ENCODE measurements at regions not wholly inside any gene's neighbourhood (a gene's known extent, or its start where the extent isn't known, plus 50 kb on each side); places are given as distances from the start of the nearest gene placed in this dataset.

DNA sequence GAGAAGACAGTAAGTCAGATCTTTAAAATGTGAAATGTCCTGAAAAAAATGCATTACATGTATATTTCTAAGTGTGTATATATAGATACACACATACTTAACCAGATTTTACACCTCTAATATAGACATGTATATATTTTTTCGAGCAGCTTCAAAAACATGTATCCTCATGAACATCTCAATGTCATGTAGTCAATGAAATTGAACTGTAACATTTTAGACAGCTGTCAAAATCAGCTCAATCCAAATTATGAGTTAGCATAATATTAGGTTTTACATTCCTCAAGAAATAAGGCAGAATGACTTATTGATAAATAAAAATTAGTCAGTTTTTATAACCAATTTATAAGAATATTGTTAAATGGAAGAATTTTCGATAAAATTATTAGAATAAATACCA is 665.7 kb downstream of the BRINP3 start:
- Mint-ChIP-seq H3K9me3 (peaks cover 12 to 38% (median 15%) of the 10 kb centered on the region in 6 donors), H3K27ac (no peak overlapping the region), H3K4me1 (no peaks in the 10 kb centered on the region), H3K4me3 (no peak overlapping the region), H3K36me3 (no peaks in the 10 kb centered on the region), H3K27me3 (ENCODE audit: low read depth in 3 of 3) (no peaks in the 10 kb centered on the region)
- no peak for DNase-seq

DNA sequence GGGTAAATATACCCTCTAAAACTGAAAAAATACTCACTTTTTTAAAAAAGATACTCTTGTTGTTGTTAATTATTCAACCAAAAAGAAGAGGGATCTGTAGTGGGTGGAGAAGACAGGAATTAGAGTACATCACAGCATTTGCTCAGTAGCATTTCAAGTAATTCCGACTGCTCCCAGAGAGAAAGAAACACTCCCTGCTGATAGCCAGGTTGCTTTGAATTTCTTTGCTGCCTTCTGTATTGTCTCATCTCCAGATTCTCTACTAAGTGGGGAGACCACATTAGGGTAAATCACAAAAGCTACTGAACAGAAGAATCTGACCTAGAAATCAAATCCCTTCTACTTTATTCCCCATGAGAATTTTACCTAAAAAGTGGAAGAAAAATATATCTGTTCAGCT is 661.1 kb downstream of the BRINP3 start:
- no peaks in the 10 kb centered on the region for H3K36me3 Mint-ChIP-seq
- H3K27me3 Mint-ChIP-seq (ENCODE audit: low read depth in 3 of 3), result no peaks in the 10 kb centered on the region
- H3K9me3 Mint-ChIP-seq, result peaks cover 6 to 32% (median 14%) of the 10 kb centered on the region in 6 donors
- H3K4me1 Mint-ChIP-seq, result no peaks in the 10 kb centered on the region
- no peak overlapping the region for H3K4me3 Mint-ChIP-seq
- H3K27ac Mint-ChIP-seq, result no peak overlapping the region
- no peak for DNase-seq

DNA sequence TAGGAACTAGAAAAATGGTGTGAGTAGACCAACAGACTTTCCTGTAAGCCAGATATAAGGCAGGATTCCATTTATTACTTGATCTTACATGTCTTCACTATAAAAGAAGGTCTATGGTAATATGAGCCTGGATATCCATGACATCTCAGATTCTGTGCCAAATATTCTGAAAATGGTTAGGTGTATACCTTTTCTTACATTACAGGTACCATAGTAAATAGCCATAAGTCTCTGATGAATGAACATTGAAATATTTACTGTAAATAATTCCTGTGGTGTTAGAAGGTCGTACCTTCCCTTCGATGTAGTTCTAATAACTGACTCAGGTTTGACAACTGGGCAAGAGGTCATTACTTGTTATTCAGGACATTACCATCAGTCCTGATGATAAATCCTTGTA is 657.9 kb downstream of the BRINP3 start:
- H3K9me3 Mint-ChIP-seq, result peaks cover 6 to 29% (median 13%) of the 10 kb centered on the region in 6 donors
- no peaks in the 10 kb centered on the region for H3K4me1 Mint-ChIP-seq

DNA sequence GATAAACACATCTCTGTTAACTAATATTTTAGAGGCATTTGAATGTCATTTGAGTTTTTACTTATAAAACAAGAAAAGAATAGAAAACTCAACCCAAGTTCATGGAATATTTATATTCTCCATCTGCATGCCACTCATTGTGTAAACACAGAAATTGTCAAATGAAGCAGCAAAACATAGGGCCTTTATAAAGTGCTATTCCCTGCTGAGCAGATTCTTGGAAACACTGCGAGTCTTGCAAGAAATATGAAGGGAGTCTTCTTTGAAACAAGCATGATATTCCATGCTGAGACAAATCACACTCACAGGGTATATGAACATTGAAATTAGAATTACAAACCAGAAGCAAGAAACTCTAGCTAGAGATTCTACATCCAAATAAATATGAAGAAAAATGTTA is 655.8 kb downstream of the BRINP3 start:
- H3K4me1 Mint-ChIP-seq, result no peaks in the 10 kb centered on the region
- no peak overlapping the region for H3K27ac Mint-ChIP-seq
- H3K4me3 Mint-ChIP-seq, result no peak overlapping the region

More for the DNA sequence above, 657.9 kb downstream of the BRINP3 start:
- Mint-ChIP-seq H3K27me3 (ENCODE audit: low read depth in 3 of 3) (no peaks in the 10 kb centered on the region), H3K4me3 (no peak overlapping the region), H3K36me3 (no peaks in the 10 kb centered on the region), H3K27ac (no peak overlapping the region)
- no peak for DNase-seq

DNA sequence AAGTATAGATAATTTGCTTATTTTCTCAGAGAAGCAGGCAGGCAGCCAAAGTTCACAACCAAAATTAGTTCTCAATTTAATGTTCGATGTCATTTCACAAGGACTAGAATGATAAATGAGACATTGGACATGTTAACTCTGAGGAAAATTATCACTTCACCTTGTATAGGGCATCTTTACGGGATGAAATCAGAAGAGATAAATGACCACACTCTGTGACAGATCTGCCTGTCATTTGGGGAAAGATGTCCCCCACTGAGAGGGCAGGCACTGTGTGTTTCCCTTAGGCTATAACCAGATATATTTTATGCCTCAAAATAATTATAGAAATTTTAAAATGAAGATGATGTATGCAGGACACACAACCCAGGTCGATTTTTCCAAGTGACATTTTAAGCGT is 642.9 kb downstream of the BRINP3 start:
- Mint-ChIP-seq H3K9me3 (peaks cover 8 to 39% (median 12%) of the 10 kb centered on the region in 6 donors), H3K27me3 (ENCODE audit: low read depth in 3 of 3) (peaks cover 0 to 2% (median 0%) of the 10 kb centered on the region in 3 donors), H3K4me3 (no peak overlapping the region), H3K27ac (no peak overlapping the region), H3K4me1 (no peaks in the 10 kb centered on the region), H3K36me3 (no peaks in the 10 kb centered on the region)
- DNase-seq, result no peak

More for the DNA sequence above, 655.8 kb downstream of the BRINP3 start:
- no peaks in the 10 kb centered on the region for H3K36me3 Mint-ChIP-seq
- H3K27me3 Mint-ChIP-seq (ENCODE audit: low read depth in 3 of 3), result no peaks in the 10 kb centered on the region
- no peak for DNase-seq
- peaks cover 2 to 43% (median 21%) of the 10 kb centered on the region in 6 donors for H3K9me3 Mint-ChIP-seq

DNA sequence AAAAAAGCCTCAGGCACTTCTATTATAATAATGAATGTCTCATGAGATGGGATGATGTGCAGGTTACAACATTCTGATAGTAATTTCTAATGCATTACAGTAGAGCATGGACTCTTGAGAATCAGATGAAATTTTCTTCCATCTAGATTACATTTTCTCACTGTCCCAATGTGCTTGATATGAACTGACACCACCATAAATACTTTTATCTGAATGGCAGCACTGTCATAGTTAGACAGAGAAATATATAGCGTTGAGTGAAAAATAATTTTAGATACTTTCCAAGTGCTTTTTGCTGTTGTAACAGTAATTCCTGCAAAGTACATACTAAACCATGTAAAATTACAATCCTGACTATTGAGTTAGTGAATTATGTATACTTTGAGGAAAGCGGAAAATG is 630.1 kb downstream of the BRINP3 start:
- no peaks in the 10 kb centered on the region for H3K4me1 Mint-ChIP-seq
- no peak overlapping the region for H3K4me3 Mint-ChIP-seq
- no peak for DNase-seq
- H3K9me3 Mint-ChIP-seq, result peaks cover 12 to 47% (median 22%) of the 10 kb centered on the region in 6 donors
- peaks cover 0 to 3% (median 0%) of the 10 kb centered on the region in 3 donors for H3K36me3 Mint-ChIP-seq
- no peak overlapping the region for H3K27ac Mint-ChIP-seq
- H3K27me3 Mint-ChIP-seq (ENCODE audit: low read depth in 3 of 3), result peaks cover 0 to 1% (median 0%) of the 10 kb centered on the region in 3 donors

DNA sequence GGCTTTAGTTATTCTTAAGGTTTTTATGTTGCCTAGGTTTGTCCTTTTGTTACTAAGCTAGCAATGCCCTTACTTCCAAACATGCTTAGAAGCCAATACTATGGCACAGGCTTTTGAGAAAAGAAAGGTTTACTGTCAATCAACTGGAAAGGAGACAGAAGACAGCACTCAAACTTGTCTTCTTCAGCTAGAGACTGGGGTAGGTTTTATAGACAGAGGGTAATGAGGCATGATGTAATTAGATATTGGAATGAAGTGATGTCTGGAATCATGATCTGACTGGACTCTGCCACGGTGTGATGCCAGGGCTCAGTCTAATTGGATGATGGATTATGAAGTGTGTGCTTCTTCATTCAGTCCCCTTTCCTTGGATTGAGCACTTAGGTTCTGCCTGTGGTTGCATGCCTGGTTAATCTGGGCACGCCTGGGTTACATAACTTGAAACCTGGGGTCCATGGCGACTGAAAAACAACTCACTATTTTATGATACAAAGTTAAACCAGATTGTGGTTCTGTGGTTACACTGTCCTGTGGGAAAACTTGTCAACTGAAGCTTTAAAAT is 625.8 kb downstream of the BRINP3 start:
- H3K27me3 Mint-ChIP-seq (ENCODE audit: low read depth in 3 of 3), result peaks cover 0 to under 1% (median 0%) of the 10 kb centered on the region in 3 donors
- no peak overlapping the region for H3K27ac Mint-ChIP-seq
- no peaks in the 10 kb centered on the region for H3K36me3 Mint-ChIP-seq
- peaks cover 15 to 51% (median 24%) of the 10 kb centered on the region in 6 donors for H3K9me3 Mint-ChIP-seq
- H3K4me1 Mint-ChIP-seq, result no peaks in the 10 kb centered on the region
- no peak for DNase-seq
- no peak overlapping the region for H3K4me3 Mint-ChIP-seq

DNA sequence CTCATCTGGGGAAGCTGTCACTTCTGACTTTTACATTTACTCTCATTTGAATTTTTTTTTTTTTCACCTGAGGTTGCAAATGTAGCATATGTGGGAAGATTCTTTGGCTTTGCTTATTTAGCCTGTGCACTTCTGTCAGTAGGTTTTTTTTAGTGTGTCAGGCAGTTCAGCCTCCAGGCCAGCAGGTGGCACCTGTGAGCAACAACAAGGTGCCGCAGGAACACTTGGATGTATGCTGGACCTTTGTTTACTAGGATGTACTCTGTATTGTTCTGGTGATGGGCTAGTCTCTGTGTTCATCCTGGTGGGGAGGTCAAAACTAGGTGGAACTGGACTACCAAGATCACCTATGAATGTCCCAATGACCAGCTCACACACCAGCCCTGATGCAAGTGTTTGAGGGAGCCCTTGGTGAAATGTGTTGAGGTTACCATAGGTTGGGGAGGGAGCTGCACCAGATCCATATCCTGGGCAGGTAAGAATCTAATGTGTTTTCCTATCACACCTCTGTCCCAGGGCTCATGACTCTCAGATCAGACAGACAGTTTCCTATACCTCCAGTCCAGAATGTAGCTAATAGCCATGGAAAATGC is 618.2 kb downstream of the BRINP3 start:
- no peaks in the 10 kb centered on the region for H3K36me3 Mint-ChIP-seq
- no peak overlapping the region for H3K27ac Mint-ChIP-seq
- no peak overlapping the region for H3K4me3 Mint-ChIP-seq
- no peak for DNase-seq
- H3K9me3 Mint-ChIP-seq, result peaks cover 13 to 52% (median 29%) of the 10 kb centered on the region in 6 donors
- H3K27me3 Mint-ChIP-seq (ENCODE audit: low read depth in 3 of 3), result no peaks in the 10 kb centered on the region
- H3K4me1 Mint-ChIP-seq, result no peaks in the 10 kb centered on the region

DNA sequence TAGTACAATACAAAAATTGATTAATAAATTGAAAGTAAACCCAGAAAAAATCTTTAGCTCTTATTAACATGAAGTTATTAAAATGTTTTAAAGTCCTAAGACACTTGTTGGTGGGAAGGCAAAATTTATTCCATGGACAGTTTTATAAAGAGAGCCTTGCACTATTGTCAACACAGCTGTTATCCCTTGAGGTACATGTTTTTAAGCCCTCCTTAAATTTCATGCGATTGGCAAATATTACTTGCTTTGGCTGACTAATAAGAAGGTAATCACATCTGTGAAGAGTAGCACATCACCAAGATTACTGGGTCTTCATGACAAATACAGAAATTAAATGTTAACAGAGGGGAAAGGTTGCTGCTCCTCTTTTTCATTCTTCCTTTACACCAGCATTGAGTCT is 611.1 kb downstream of the BRINP3 start:
- no peak overlapping the region for H3K4me3 Mint-ChIP-seq
- H3K27me3 Mint-ChIP-seq (ENCODE audit: low read depth in 3 of 3), result peaks cover 0 to 1% (median 0%) of the 10 kb centered on the region in 3 donors
- peaks cover 6 to 42% (median 27%) of the 10 kb centered on the region in 6 donors for H3K9me3 Mint-ChIP-seq
- no peaks in the 10 kb centered on the region for H3K36me3 Mint-ChIP-seq
- no peaks in the 10 kb centered on the region for H3K4me1 Mint-ChIP-seq
- no peak overlapping the region for H3K27ac Mint-ChIP-seq
- DNase-seq, result no peak

DNA sequence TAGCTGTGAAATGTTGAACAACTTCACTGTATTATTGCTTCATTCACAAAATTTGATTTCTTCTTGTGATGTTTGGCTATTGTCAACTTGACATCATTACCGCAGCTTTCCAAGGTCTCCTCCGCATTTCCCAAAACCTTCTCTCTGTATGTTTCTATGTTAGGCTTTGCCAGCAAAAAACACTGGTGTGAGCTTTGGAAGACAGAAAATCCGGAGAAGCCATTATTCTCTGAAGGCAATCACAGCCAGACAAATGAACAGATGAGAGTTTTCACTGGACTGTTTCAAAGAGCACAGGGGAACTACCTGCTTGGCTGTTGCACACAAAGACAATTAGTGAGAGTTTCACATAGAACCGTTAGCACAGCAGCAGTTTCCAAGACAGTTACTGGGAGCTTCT is 609.6 kb downstream of the BRINP3 start:
- H3K36me3 Mint-ChIP-seq, result no peaks in the 10 kb centered on the region
- H3K4me3 Mint-ChIP-seq, result no peak overlapping the region
- H3K27me3 Mint-ChIP-seq (ENCODE audit: low read depth in 3 of 3), result peaks cover 0 to 1% (median 0%) of the 10 kb centered on the region in 3 donors
- peaks cover 0 to 47% (median 22%) of the 10 kb centered on the region in 6 donors for H3K9me3 Mint-ChIP-seq
- no peaks in the 10 kb centered on the region for H3K4me1 Mint-ChIP-seq
- H3K27ac Mint-ChIP-seq, result no peak overlapping the region
- DNase-seq, result no peak

DNA sequence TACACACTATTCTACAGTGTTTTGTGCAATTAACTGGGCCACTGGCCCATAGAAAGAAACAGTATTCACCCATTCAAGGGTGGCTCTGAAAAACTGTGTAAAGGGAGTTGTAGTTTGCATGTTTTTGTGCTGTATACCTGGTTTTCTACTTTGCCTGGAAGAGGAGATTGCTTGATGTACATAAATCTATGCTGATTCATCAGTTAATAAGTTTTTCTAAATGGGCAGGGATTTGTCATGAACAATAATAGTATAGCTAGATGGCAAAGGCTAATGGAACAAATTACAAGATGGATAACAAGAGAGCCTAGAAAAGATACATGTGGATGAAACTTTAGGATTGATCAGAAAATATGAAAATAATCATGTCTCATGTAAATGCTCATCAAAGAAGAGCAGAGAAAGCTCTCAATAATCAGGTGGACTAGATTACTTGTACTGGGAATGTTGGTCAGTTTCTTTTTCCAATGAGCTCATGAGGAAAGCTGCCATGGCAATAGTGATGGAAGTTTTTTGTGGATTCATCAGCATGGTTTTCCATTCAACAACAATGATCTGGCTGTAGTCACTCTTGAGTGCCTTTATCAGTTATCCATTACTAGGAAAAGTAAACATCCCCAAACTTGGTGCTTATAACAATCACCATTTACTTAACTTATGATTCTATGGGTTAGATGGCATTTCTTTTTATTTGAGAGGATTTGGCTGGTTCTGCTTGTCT is 602.8 kb downstream of the BRINP3 start:
- Mint-ChIP-seq H3K4me1 (no peaks in the 10 kb centered on the region), H3K27me3 (ENCODE audit: low read depth in 3 of 3) (no peaks in the 10 kb centered on the region), H3K4me3 (no peak overlapping the region), H3K27ac (no peak overlapping the region), H3K9me3 (peaks cover 12 to 53% (median 28%) of the 10 kb centered on the region in 6 donors), H3K36me3 (no peaks in the 10 kb centered on the region)
- DNase-seq, result no peak

DNA sequence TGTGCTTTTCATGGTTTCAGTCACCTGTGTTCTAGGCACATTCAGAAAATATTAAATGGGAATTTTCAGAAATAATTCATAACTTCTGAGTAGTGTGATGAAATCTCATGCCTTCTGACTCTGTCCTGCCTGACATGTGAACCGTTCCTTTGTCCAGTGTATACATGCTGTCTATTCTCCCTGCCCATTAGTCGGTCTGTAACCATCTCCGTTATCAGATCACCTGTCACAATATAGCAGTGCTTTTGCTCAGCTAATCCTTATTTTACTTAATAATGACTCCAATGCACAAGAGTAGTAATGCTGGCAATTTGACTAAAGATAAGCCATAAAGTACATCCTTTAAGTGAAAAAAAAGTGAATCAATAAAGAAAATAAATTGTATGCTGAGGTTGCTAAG is 597.5 kb downstream of the BRINP3 start:
- H3K36me3 Mint-ChIP-seq, result no peaks in the 10 kb centered on the region

DNA sequence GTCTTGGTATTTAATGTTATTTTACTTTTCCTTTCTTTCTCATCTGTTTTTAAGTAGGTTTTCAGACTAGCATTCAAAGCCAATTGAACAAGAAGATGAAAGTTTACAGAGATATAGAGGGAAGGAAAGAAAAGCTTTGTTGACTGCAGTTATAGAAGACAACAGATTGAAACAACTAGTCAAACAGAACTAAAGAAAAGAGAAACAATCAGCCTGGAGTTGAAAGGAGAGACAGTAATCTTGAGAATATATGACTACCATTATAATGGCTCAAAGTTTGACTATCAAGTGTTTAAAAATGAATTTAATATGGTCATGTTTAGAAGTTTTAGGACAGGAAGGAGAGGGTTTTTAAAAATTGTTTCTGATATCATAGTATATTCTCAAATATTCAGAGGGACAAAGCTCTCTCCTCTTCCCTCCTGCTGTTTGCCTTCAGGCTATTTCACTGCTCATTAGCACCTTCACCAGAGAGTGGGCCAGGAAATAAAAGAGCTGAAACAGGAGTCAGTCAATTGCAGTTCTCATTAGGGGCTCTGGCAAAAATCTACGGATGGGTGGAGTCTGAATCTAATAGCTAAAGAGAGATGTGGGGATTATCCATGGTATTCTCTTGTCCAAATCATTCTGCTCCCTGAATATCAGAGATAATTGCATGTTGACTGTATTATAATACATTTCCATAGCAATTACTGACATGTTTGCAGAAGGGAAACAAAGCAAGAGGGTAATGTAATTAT is 577.8 kb downstream of the BRINP3 start:
- H3K4me3 Mint-ChIP-seq, result no peak overlapping the region
- no peak for DNase-seq
- no peak overlapping the region for H3K27ac Mint-ChIP-seq
- no peaks in the 10 kb centered on the region for H3K4me1 Mint-ChIP-seq
- no peaks in the 10 kb centered on the region for H3K36me3 Mint-ChIP-seq
- no peaks in the 10 kb centered on the region for H3K27me3 Mint-ChIP-seq (ENCODE audit: low read depth in 3 of 3)
- H3K9me3 Mint-ChIP-seq, result peaks cover 10 to 45% (median 25%) of the 10 kb centered on the region in 6 donors

More for the DNA sequence above, 597.5 kb downstream of the BRINP3 start:
- Mint-ChIP-seq H3K4me1 (no peaks in the 10 kb centered on the region), H3K27ac (no peak overlapping the region), H3K9me3 (peaks cover 12 to 53% (median 28%) of the 10 kb centered on the region in 6 donors), H3K4me3 (no peak overlapping the region), H3K27me3 (ENCODE audit: low read depth in 3 of 3) (no peaks in the 10 kb centered on the region)
- no peak for DNase-seq

DNA sequence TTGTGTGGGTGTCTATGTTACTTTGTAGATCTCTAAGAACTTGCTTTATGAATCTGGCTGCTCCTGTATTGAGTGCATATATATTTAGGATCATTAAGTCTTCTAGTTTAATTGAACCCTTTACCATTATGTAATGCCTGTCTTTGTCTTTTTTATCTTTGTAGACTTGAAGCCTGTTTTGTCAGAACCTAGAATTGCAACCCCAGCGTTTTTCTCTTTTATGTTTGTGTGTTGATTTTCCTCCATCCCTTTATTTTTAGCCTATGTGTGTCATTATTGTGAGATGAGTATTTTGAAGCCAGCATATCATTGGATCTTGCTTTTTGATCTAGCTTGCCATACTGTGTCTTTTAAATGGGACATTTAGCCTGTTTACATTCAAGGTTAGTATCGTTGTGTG is 573.2 kb downstream of the BRINP3 start:
- Mint-ChIP-seq H3K36me3 (peaks cover 0 to 5% (median 0%) of the 10 kb centered on the region in 3 donors), H3K4me1 (no peaks in the 10 kb centered on the region), H3K4me3 (no peak overlapping the region), H3K27ac (no peak overlapping the region), H3K9me3 (peaks cover 18 to 60% (median 54%) of the 10 kb centered on the region in 6 donors), H3K27me3 (ENCODE audit: low read depth in 3 of 3) (peaks cover 0 to 2% (median 0%) of the 10 kb centered on the region in 3 donors)
- no peak for DNase-seq
